ENCODE measurements at regions not wholly inside any gene's neighbourhood (a gene's known extent, or its start where the extent isn't known, plus 50 kb on each side); places are given as distances from the start of the nearest gene placed in this dataset.

- H3K4me3 ChIP-seq (ENCODE audit: low read length) = peak overlapping the region; percentile 39
- peak overlapping the region; percentile 64 to 91 (median 80) for H3K4me3 Mint-ChIP-seq
- CTCF ChIA-PET = interaction anchor here (1.0 to 1.3 kb wide), 4 partner anchors 33 to 46 kb away, joined by 3 to 4 read pairs (median 4); no protein-coding TSS in a partner anchor
- POLR2A ChIA-PET = no interaction called here
- peaks cover 45 to 70% (median 68%) of the 10 kb centered on the region in 3 donors for H3K4me1 Mint-ChIP-seq
- peaks cover 0 to 2% of the 10 kb centered on the region in 2 donors for H3K27me3 Mint-ChIP-seq
- no peak overlapping the region for H3K27ac ChIP-seq (ENCODE audit: low read depth, low read length)
- H3K36me3 ChIP-seq (ENCODE audit: insufficient read depth, low read length) = no peaks in the 10 kb centered on the region
- no peaks in the 10 kb centered on the region for H3K27me3 ChIP-seq (ENCODE audit: insufficient read depth, low read length, poor library complexity, severe bottlenecking)
- peaks cover 0 to 16% (median 0%) of the 10 kb centered on the region in 3 donors for H3K36me3 Mint-ChIP-seq
- no peaks in the 10 kb centered on the region for H3K9me3 Mint-ChIP-seq
- no peaks in the 10 kb centered on the region for H3K9me3 ChIP-seq (ENCODE audit: low read length)
- peak in 3 of 5 donors; percentile 2 to 62 (median 36) for DNase-seq
- peak overlapping the region; percentile 79 to 98 (median 93) for H3K27ac Mint-ChIP-seq
- H3K4me1 ChIP-seq (ENCODE audit: insufficient read depth, low read length) = peaks cover 50% of the 10 kb centered on the region
Measured at GRCh38 chr5:62256161-62257019, 49.6 kb upstream of the KIF2A start.
